Ascending aorta (tissue), 2 donors: ENCODE measurements at regions not wholly inside any gene's neighbourhood (a gene's known extent, or its start where the extent isn't known, plus 50 kb on each side); places are given as distances from the start of the nearest gene placed in this dataset.
A peak's percentile ranks its signal among the peaks of the same experiment; 100 is the strongest.

ENCODE experiments used
- DNase-seq, 2 donors: peaks; one replicate each; pipeline ENCODE4 v3.0.0-alpha.2; 2019; ENCODE audit warnings: low spot score in 2 of 2
- H3K27ac ChIP-seq, 2 donors: fragments of 200-600 bp; sonication (generic); one replicate each; pipeline ENCODE4 v1.5.1; 2016 to 2017; ENCODE audit warnings: mild to moderate bottlenecking in 1 of 2
- H3K27me3 ChIP-seq: fragments of 200-600 bp; sonication (generic); one replicate; pipeline ENCODE4 v1.5.1; 2017
- H3K36me3 ChIP-seq, 2 donors: fragments of 200-600 bp; sonication (generic); one replicate each; pipeline ENCODE4 v1.5.1; 2016
- H3K4me1 ChIP-seq, 2 donors: fragments of 200-600 bp; sonication (generic); one replicate each; pipeline ENCODE4 v1.5.1; 2016 to 2017; ENCODE audit warnings: mild to moderate bottlenecking in 1 of 2
- H3K4me3 ChIP-seq, 2 donors: fragments of 200-600 bp; sonication (generic); one replicate each; pipeline ENCODE4 v1.5.1; 2016 to 2017; ENCODE audit warnings: mild to moderate bottlenecking in 1 of 2
- H3K9me3 ChIP-seq, 2 donors: fragments of 200-600 bp; sonication (generic); one replicate each; pipeline ENCODE4 v1.5.1; 2016
- intact Hi-C: fragments of 100-400 bp; cut with DNase I; formaldehyde crosslinking; loops from one replicate; pipeline ENCODE4 v1.15.1; 2023
- TF ChIP-seq, protein P1 (sequence below), 3 experiments: fragments of 200-600 bp in 2 of 3; fragments of 450-650 bp in 1 of 3; sonication (generic) in 2 of 3; IDR thresholded peaks; one replicate each; pipeline ENCODE4 v1.5.1; 2016 to 2019; ENCODE audit warnings: antibody characterized with exemption in 3 of 3, mild to moderate bottlenecking in 1 of 3, moderate library complexity in 1 of 3

DNA sequence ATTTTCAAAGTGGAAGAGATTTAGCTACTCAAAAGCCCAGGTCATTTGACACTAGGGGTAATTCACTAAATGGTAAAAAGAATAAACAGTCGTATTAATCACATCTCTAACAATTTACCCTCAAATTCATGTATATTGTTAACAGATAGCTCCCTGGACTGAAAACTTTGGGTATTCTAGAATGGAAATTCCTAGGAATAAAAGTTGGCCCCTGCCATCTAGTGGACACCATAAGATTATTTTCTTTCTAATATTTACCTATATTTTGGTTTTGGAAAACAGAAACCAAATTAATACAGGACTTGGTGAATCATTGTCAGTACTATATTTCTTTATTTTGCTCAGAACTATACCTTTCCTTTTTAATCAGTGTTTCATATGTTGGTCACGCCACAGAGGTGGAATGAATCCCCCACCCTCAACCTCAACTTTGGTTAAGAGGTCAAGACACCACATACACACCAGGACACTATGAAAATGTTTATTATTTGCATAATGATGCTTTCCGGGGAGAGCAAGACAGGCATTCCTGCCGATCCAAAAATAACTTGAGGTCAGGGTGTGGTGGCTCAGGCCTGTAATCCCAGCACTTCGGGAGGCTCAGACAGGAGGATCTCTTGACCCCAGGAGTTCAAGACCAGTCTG is 96.2 kb upstream of the APOOL start:
- Histone ChIP-seq H3K4me1 (peaks cover 0 to 2% of the 10 kb centered on the region in 2 donors), H3K27ac (no peak overlapping the region), H3K27me3 (no peaks in the 10 kb centered on the region), H3K9me3 (no peaks in the 10 kb centered on the region), H3K4me3 (no peak overlapping the region), H3K36me3 (no peaks in the 10 kb centered on the region)
- DNase-seq: no peak
- intact Hi-C loops: loop anchor here (2.0 to 10.0 kb wide), 2 partner anchors 179 to 403 kb away; partner anchors contain the start of gene HDX
- TF ChIP-seq, protein P1, sequence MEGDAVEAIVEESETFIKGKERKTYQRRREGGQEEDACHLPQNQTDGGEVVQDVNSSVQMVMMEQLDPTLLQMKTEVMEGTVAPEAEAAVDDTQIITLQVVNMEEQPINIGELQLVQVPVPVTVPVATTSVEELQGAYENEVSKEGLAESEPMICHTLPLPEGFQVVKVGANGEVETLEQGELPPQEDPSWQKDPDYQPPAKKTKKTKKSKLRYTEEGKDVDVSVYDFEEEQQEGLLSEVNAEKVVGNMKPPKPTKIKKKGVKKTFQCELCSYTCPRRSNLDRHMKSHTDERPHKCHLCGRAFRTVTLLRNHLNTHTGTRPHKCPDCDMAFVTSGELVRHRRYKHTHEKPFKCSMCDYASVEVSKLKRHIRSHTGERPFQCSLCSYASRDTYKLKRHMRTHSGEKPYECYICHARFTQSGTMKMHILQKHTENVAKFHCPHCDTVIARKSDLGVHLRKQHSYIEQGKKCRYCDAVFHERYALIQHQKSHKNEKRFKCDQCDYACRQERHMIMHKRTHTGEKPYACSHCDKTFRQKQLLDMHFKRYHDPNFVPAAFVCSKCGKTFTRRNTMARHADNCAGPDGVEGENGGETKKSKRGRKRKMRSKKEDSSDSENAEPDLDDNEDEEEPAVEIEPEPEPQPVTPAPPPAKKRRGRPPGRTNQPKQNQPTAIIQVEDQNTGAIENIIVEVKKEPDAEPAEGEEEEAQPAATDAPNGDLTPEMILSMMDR (IDR thresholded peaks at IDR 0.05): peak in 2 of 3 experiments; percentile 34 to 53

DNA sequence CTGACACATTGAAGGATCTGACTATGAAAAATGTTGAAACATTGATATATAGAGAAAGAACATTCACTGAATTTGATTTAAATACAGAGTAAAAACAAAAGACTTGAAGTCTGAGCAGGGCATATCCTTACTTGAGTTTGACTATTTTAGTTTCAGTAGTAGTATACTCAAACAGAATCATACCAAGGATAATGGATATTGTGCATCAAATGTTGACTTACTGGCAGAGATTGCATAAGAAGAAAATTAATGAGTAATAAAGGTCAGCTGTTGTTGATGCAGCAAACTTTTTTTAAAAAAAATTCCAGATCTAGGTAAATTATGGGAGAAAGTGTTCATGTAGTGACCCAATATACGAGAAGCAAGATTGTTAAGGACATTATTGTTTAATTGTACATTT is 94.5 kb upstream of the APOOL start:
- Histone ChIP-seq H3K4me3 (no peak overlapping the region), H3K9me3 (no peaks in the 10 kb centered on the region), H3K27me3 (no peaks in the 10 kb centered on the region), H3K36me3 (no peaks in the 10 kb centered on the region), H3K27ac (no peak overlapping the region), H3K4me1 (peaks cover 0 to 2% of the 10 kb centered on the region in 2 donors)
- no peak for DNase-seq
- intact Hi-C loops: loop anchor here (10.0 kb wide), 1 partner anchor 404 kb away; the partner anchor contains the start of gene HDX
- TF ChIP-seq, protein P1 (IDR thresholded peaks at IDR 0.05): no peak

DNA sequence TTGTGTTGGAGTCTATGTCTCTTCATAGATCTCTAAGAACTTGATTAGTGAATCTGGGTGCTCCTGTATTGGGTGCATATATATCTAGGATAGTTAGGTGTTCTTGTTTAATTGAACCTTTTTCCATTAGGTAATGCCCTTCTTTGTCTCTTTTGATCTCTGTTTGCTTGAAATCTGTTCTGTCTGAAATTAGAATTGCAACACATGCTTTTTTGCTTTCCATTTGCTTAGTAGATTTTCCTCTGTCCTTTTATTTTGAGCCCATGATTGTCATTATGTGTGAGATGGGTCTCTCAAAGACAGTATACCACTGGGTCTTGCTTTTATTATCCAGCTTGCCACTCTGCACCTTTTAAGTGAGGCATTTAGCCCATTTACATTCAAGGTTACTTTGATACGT is 79.1 kb upstream of the APOOL start:
- Histone ChIP-seq H3K9me3 (peaks cover 0 to 8% of the 10 kb centered on the region in 2 donors), H3K36me3 (no peaks in the 10 kb centered on the region), H3K4me1 (no peaks in the 10 kb centered on the region), H3K4me3 (no peak overlapping the region), H3K27me3 (no peaks in the 10 kb centered on the region), H3K27ac (no peak overlapping the region)
- TF ChIP-seq, protein P1 (IDR thresholded peaks at IDR 0.05): no peak
- DNase-seq: no peak
- intact Hi-C loops: no loop called here

DNA sequence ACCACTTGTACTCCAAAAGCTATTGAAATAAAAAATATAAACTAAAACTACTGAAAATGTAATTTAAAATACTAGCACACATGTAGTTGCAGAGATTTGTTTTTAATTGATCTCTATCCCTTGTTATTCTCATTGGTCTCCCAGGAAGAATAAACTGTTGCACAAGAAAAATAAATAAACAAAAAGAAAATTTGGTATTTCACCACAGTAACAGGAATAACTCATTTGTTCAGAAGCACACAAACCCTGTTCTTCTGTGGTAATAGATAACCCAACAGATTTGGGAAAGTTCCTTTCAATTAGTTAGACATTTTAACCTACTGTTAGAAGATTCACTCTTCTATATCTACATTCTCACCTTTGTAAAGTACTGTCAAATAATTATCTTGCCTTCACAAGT is 70.9 kb upstream of the APOOL start:
- DNase-seq: no peak
- H3K36me3 ChIP-seq: no peaks in the 10 kb centered on the region
- H3K4me1 ChIP-seq: no peaks in the 10 kb centered on the region
- intact Hi-C loops: no loop called here
- TF ChIP-seq, protein P1 (IDR thresholded peaks at IDR 0.05): no peak
- H3K27me3 ChIP-seq: no peaks in the 10 kb centered on the region
- no peaks in the 10 kb centered on the region for H3K9me3 ChIP-seq
- no peak overlapping the region for H3K4me3 ChIP-seq
- H3K27ac ChIP-seq: no peak overlapping the region

DNA sequence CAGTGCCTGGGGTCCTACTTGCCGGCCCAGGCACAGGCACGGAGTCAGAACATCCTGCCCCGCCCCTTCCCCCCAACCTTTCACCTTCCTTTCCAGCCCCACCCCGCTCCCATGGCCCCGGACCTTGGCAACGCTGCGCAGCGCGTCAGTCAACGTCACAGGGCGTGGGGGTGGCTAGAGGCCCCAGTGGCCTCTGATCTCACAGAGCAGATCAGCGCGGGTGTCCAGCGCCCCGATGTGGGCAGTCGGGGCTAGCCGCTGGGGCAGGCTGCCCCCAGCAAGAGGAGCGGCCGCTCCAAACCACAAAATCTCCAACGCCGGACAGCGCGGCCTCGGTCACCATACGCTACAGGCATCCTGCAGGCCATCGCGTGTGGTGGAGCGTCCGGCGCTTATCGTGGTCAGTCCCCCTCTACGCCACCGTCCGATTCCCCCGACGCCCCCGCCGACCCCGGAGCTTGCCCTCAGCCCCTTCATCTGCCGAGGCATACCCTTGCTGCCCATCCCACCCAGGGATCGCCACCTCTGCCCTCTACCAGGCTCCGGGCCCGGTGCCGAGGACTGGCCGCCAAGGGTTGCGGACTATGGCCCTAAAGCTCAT is 69.6 kb upstream of the APOOL start:
- no peaks in the 10 kb centered on the region for H3K36me3 ChIP-seq
- no peaks in the 10 kb centered on the region for H3K4me1 ChIP-seq
- no peak overlapping the region for H3K27ac ChIP-seq
- no peak overlapping the region for H3K4me3 ChIP-seq
- no peaks in the 10 kb centered on the region for H3K27me3 ChIP-seq
- TF ChIP-seq, protein P1 (IDR thresholded peaks at IDR 0.05): no peak
- no peaks in the 10 kb centered on the region for H3K9me3 ChIP-seq
- DNase-seq: no peak
- intact Hi-C loops: no loop called here
